ENCODE measurements at regions not wholly inside any gene's neighbourhood (a gene's known extent, or its start where the extent isn't known, plus 50 kb on each side); places are given as distances from the start of the nearest gene placed in this dataset.

- H3K27me3 Mint-ChIP-seq: no peaks in the 10 kb centered on the region
- no peak overlapping the region for H3K4me3 Mint-ChIP-seq
- no peaks in the 10 kb centered on the region for H3K36me3 Mint-ChIP-seq (ENCODE audit: low read depth)
- ChIA-PET CTCF (no interaction called here), POLR2A (no interaction called here)
- no peaks in the 10 kb centered on the region for H3K9me3 Mint-ChIP-seq
- no peak for DNase-seq
- no peak overlapping the region for H3K27ac Mint-ChIP-seq
- no peaks in the 10 kb centered on the region for H3K4me1 Mint-ChIP-seq
These were observed 255.4 kb downstream of the NDFIP2 start for GRCh38 chr13:79736356-79736755.

DNA sequence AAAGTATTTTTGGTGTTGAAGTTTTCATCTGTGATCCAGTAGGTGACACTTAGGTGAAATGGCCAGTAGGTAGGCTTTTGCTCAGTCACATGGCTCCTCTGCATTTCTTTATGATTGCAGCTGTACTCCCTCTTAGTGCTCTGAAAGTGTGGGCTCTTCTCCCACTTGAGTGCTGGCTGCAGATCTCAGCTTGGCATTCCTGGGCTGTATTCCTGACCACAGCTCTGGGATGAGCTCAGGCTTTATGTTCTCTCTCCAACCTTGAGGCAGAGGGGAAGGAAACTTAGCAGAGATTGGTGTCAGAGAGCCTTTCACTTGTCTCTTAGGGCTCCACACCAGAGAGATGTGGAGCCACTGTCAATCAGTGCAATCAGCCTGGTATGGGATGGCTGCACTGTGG is 254.3 kb downstream of the NDFIP2 start:
- ChIA-PET POLR2A (no interaction called here), CTCF (no interaction called here)
- H3K9me3 Mint-ChIP-seq: no peaks in the 10 kb centered on the region
- no peaks in the 10 kb centered on the region for H3K4me1 Mint-ChIP-seq
- no peaks in the 10 kb centered on the region for H3K36me3 Mint-ChIP-seq (ENCODE audit: low read depth)
- H3K27ac Mint-ChIP-seq: no peak overlapping the region
- no peaks in the 10 kb centered on the region for H3K27me3 Mint-ChIP-seq
- no peak for DNase-seq
- H3K4me3 Mint-ChIP-seq: no peak overlapping the region

- no peaks in the 10 kb centered on the region for H3K36me3 Mint-ChIP-seq (ENCODE audit: low read depth)
- POLR2A ChIA-PET: no interaction called here
- CTCF ChIA-PET: no interaction called here
- no peak for DNase-seq
- H3K27me3 Mint-ChIP-seq: no peaks in the 10 kb centered on the region
- no peaks in the 10 kb centered on the region for H3K9me3 Mint-ChIP-seq
- H3K27ac Mint-ChIP-seq: no peak overlapping the region
- no peak overlapping the region for H3K4me3 Mint-ChIP-seq
- H3K4me1 Mint-ChIP-seq: no peaks in the 10 kb centered on the region
These were observed 246.1 kb downstream of the NDFIP2 start for GRCh38 chr13:79727086-79727485.

DNA sequence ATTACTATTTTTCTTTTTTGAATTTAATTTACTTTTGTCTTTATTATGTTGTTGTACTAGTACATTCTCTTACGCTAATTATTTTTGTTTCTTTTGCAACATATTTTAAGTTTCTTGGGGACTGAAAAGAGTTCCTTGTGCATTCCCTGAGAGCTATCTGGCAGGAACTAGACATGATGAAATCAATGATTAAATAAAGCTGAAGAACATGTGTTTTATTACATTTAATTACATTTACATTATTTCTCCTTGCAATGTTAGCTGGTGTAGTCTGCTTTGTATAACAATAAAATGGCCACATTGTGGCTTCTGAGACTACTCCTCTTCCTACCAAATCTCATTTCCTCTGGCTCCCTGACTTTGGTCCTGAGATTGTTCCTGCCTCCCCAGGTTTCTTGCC is 244.9 kb downstream of the NDFIP2 start:
- CTCF ChIA-PET: no interaction called here
- DNase-seq: no peak
- Mint-ChIP-seq H3K27me3 (no peaks in the 10 kb centered on the region), H3K36me3 (ENCODE audit: low read depth) (no peaks in the 10 kb centered on the region), H3K4me1 (no peaks in the 10 kb centered on the region), H3K9me3 (no peaks in the 10 kb centered on the region), H3K27ac (no peak overlapping the region), H3K4me3 (no peak overlapping the region)
- POLR2A ChIA-PET: no interaction called here

GRCh38 chr13:79724348-79725103 is 243.6 kb downstream of the NDFIP2 start:
- CTCF ChIA-PET: no interaction called here
- no peaks in the 10 kb centered on the region for H3K36me3 Mint-ChIP-seq (ENCODE audit: low read depth)

GRCh38 chr13:79723519-79724024 is 242.6 kb downstream of the NDFIP2 start:
- Mint-ChIP-seq H3K4me3 (no peak overlapping the region), H3K27me3 (no peaks in the 10 kb centered on the region), H3K4me1 (no peaks in the 10 kb centered on the region), H3K27ac (no peak overlapping the region), H3K9me3 (no peaks in the 10 kb centered on the region), H3K36me3 (ENCODE audit: low read depth) (no peaks in the 10 kb centered on the region)
- ChIA-PET POLR2A (no interaction called here), CTCF (no interaction called here)
- no peak for DNase-seq

More at GRCh38 chr13:79724348-79725103, 243.6 kb downstream of the NDFIP2 start:
- no peak overlapping the region for H3K27ac Mint-ChIP-seq
- H3K4me3 Mint-ChIP-seq: no peak overlapping the region
- H3K27me3 Mint-ChIP-seq: no peaks in the 10 kb centered on the region
- H3K4me1 Mint-ChIP-seq: no peaks in the 10 kb centered on the region
- no peak for DNase-seq
- no peaks in the 10 kb centered on the region for H3K9me3 Mint-ChIP-seq
- POLR2A ChIA-PET: no interaction called here

DNA sequence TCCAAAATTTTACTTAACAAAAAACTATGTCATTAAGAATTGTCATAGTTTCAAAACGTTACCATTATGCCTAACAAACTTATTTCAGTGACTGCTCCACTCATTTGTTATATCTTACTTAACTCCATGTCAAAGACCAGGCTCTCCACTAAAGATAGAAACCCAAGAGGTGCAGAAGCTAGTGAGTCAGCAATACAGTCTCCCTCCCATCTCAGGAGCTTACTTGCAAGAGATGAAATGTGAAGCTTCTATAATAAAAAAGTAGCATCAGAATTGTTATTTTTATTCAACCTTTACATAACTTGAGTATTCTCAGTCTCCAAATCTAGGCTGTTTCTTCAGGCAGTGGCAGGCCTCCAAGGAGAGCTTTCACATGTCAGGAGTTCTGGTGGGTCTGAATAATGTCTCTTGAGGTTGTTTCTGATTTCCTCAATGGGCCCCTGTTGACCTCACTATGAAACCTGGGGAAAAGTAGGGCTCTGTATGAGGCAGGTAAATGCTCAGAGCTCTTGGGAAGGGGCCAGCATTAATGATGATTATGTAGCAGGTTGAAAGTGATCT is 242.0 kb downstream of the NDFIP2 start:
- H3K27ac Mint-ChIP-seq: no peak overlapping the region
- POLR2A ChIA-PET: no interaction called here
- no peaks in the 10 kb centered on the region for H3K4me1 Mint-ChIP-seq
- no peak for DNase-seq
- H3K9me3 Mint-ChIP-seq: no peaks in the 10 kb centered on the region
- no peak overlapping the region for H3K4me3 Mint-ChIP-seq
- H3K36me3 Mint-ChIP-seq (ENCODE audit: low read depth): no peaks in the 10 kb centered on the region
- H3K27me3 Mint-ChIP-seq: no peaks in the 10 kb centered on the region
- CTCF ChIA-PET: no interaction called here

DNA sequence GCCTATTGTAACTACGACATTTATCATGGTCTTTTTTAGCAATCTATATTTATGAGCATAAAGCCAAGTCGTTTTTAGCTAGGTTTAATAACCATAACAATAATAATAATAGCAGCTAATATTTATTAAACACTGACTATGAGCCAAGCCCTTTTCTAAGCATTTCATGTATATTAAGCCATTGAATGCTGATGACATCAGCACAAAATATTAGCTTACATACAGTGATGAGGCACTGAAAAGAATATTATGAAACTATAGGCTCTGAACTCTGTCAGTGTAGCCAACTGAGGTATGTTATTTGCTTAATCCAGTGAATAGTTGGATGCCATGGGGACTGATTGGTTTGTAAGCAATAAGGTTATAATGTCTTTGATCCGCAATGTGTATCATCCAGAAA is 235.2 kb downstream of the NDFIP2 start:
- no peaks in the 10 kb centered on the region for H3K9me3 Mint-ChIP-seq
- no peaks in the 10 kb centered on the region for H3K36me3 Mint-ChIP-seq (ENCODE audit: low read depth)
- H3K27ac Mint-ChIP-seq: no peak overlapping the region

DNA sequence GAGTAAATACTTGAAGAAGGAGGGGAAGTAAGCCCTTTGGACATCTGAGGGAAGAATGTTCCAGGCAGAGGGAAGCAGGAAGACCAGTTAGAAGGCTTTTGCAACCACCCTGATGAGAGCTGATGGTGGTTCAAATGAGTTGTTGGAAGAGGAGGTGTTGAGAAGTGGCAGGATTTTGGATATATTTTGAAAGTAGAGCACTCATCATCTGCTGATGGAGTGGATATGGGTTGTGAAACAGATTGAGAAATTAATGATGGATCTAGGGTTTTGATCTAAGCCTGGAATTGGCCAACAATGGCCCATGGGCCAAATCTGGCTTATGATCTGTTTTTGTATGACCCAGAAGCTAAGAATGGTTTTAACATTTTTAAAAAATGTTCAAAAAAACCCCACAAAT is 230.7 kb downstream of the NDFIP2 start:
- Mint-ChIP-seq H3K36me3 (ENCODE audit: low read depth) (no peaks in the 10 kb centered on the region), H3K9me3 (no peaks in the 10 kb centered on the region), H3K27ac (no peak overlapping the region), H3K4me1 (no peaks in the 10 kb centered on the region), H3K4me3 (no peak overlapping the region), H3K27me3 (no peaks in the 10 kb centered on the region)
- ChIA-PET CTCF (no interaction called here), POLR2A (no interaction called here)
- no peak for DNase-seq

More for the DNA sequence above, 235.2 kb downstream of the NDFIP2 start:
- ChIA-PET CTCF (no interaction called here), POLR2A (no interaction called here)
- Mint-ChIP-seq H3K4me1 (no peaks in the 10 kb centered on the region), H3K27me3 (no peaks in the 10 kb centered on the region), H3K4me3 (no peak overlapping the region)
- no peak for DNase-seq

GRCh38 chr13:79710376-79710775 is 229.4 kb downstream of the NDFIP2 start:
- H3K4me3 Mint-ChIP-seq: no peak overlapping the region
- H3K27me3 Mint-ChIP-seq: no peaks in the 10 kb centered on the region
- CTCF ChIA-PET: no interaction called here
- POLR2A ChIA-PET: no interaction called here
- H3K4me1 Mint-ChIP-seq: no peaks in the 10 kb centered on the region
- H3K27ac Mint-ChIP-seq: no peak overlapping the region
- no peak for DNase-seq
- H3K36me3 Mint-ChIP-seq (ENCODE audit: low read depth): no peaks in the 10 kb centered on the region
- H3K9me3 Mint-ChIP-seq: no peaks in the 10 kb centered on the region

DNA sequence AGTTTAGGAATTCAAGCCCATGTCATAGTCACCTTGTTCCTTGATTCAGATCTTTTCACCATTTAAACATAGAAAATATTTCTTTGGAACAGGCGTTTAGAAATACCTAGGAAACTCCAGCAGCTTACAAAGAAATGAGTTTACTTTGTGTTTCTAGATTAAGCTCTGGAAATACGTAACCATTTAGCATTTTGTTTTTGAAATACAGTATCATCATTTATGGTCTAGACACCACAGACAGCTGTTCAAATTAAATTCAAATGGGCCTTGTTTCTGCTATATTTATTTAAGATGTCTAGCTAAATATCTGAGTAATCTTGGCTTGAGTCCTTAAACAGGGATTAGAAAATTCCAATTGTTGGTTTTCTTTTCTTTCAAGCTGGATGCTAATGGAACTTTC is 228.5 kb downstream of the NDFIP2 start:
- Mint-ChIP-seq H3K27ac (no peak overlapping the region), H3K4me1 (no peaks in the 10 kb centered on the region)

GRCh38 chr13:79703772-79704171 is 222.8 kb downstream of the NDFIP2 start:
- CTCF ChIA-PET: no interaction called here
- no peaks in the 10 kb centered on the region for H3K27me3 Mint-ChIP-seq
- no peaks in the 10 kb centered on the region for H3K4me1 Mint-ChIP-seq
- H3K4me3 Mint-ChIP-seq: no peak overlapping the region
- H3K9me3 Mint-ChIP-seq: no peaks in the 10 kb centered on the region
- H3K36me3 Mint-ChIP-seq (ENCODE audit: low read depth): no peaks in the 10 kb centered on the region
- POLR2A ChIA-PET: no interaction called here
- no peak for DNase-seq
- no peak overlapping the region for H3K27ac Mint-ChIP-seq

More for the DNA sequence above, 228.5 kb downstream of the NDFIP2 start:
- no peak for DNase-seq
- H3K27me3 Mint-ChIP-seq: no peaks in the 10 kb centered on the region
- H3K4me3 Mint-ChIP-seq: no peak overlapping the region
- no peaks in the 10 kb centered on the region for H3K9me3 Mint-ChIP-seq
- POLR2A ChIA-PET: no interaction called here
- CTCF ChIA-PET: no interaction called here
- H3K36me3 Mint-ChIP-seq (ENCODE audit: low read depth): no peaks in the 10 kb centered on the region

DNA sequence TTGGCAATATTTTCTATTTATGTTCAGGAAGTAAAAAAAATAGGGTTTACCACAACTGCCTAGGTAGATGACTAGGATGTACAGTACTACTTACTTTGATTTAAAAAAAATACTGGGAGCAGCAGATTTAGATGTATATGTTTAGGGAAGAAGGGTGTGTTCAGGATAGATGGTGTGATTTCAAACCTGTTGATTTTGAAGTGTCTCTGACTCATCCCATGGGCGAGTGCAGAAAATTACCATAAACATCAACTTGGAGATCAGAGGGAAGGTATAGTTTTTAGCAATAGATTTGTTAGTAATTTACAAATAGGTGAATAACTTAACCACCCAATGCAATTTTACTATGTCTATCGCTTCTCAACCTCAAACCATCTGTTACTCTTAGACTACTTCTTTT is 214.8 kb downstream of the NDFIP2 start:
- H3K4me3 Mint-ChIP-seq: no peak overlapping the region
- no peaks in the 10 kb centered on the region for H3K36me3 Mint-ChIP-seq (ENCODE audit: low read depth)
- H3K4me1 Mint-ChIP-seq: no peaks in the 10 kb centered on the region
- H3K27ac Mint-ChIP-seq: no peak overlapping the region
- ChIA-PET CTCF (no interaction called here), POLR2A (no interaction called here)
- H3K9me3 Mint-ChIP-seq: no peaks in the 10 kb centered on the region
- H3K27me3 Mint-ChIP-seq: no peaks in the 10 kb centered on the region
- no peak for DNase-seq

- no peaks in the 10 kb centered on the region for H3K27me3 Mint-ChIP-seq
- POLR2A ChIA-PET: no interaction called here
These were observed 211.9 kb downstream of the NDFIP2 start for GRCh38 chr13:79692846-79693245.

More at GRCh38 chr13:79692846-79693245, 211.9 kb downstream of the NDFIP2 start:
- H3K36me3 Mint-ChIP-seq (ENCODE audit: low read depth): no peaks in the 10 kb centered on the region
- H3K27ac Mint-ChIP-seq: no peak overlapping the region
- H3K4me1 Mint-ChIP-seq: no peaks in the 10 kb centered on the region
- no peak for DNase-seq
- CTCF ChIA-PET: interaction anchor here (2.3 kb wide), 1 partner anchor 13 kb away, joined by 9 read pairs; no protein-coding TSS in a partner anchor
- no peak overlapping the region for H3K4me3 Mint-ChIP-seq
- H3K9me3 Mint-ChIP-seq: no peaks in the 10 kb centered on the region
